Tibial artery (tissue), 4 donors: ENCODE measurements at regions not wholly inside any gene's neighbourhood (a gene's known extent, or its start where the extent isn't known, plus 50 kb on each side); places are given as distances from the start of the nearest gene placed in this dataset.

Source experiments
- DNase-seq, 2 donors: peaks; one replicate each; pipeline ENCODE4 v3.0.0-alpha.2; 2019
- H3K27ac ChIP-seq, 2 donors: fragments of 200-600 bp; sonication (generic) in 1 of 2; 1 replicate in 1 of 2; 2 replicates in 1 of 2; pipeline ENCODE4 v1.5.1; 2018 to 2019; ENCODE audit warnings: mild to moderate bottlenecking in 1 of 2
- H3K27me3 ChIP-seq, 2 donors: fragments of 200-600 bp; sonication (generic) in 1 of 2; one replicate each; pipeline versions ENCODE4 v1.5.1 to v1.6.0; 2016 to 2019
- H3K36me3 ChIP-seq, 3 donors: fragments of 200-600 bp; sonication (generic) in 2 of 3; one replicate each; pipeline ENCODE4 v1.5.1; 2016 to 2019; ENCODE audit warnings: mild to moderate bottlenecking in 2 of 3
- H3K4me1 ChIP-seq, 4 donors: fragments of 200-600 bp; sonication (generic) in 2 of 4; 1 replicate in 3 of 4; 2 replicates in 1 of 4; pipeline ENCODE4 v1.5.1; 2016 to 2019
- H3K4me3 ChIP-seq, 2 donors: fragments of 200-600 bp; sonication (generic) in 1 of 2; 1 replicate in 1 of 2; 2 replicates in 1 of 2; pipeline ENCODE4 v1.5.1; 2018 to 2019; ENCODE audit warnings: mild to moderate bottlenecking in 2 of 2
- H3K9me3 ChIP-seq, 3 donors: fragments of 200-600 bp; sonication (generic) in 1 of 3; one replicate each; pipeline ENCODE4 v1.5.1; 2016 to 2019
- intact Hi-C: fragments of 100-400 bp; cut with DNase I; formaldehyde crosslinking; loops from one replicate; pipeline ENCODE4 v1.15.0; 2023; ENCODE audit warnings: low total_unique reads
- TF ChIP-seq, protein P1 (sequence below), 2 experiments: fragments of 200-600 bp in 1 of 2; fragments of 450-650 bp in 1 of 2; IDR thresholded peaks; one replicate each; pipeline ENCODE4 v1.5.1; 2017 to 2019; ENCODE audit warnings: antibody characterized with exemption in 2 of 2, mild to moderate bottlenecking in 1 of 2, moderate library complexity in 1 of 2

DNA sequence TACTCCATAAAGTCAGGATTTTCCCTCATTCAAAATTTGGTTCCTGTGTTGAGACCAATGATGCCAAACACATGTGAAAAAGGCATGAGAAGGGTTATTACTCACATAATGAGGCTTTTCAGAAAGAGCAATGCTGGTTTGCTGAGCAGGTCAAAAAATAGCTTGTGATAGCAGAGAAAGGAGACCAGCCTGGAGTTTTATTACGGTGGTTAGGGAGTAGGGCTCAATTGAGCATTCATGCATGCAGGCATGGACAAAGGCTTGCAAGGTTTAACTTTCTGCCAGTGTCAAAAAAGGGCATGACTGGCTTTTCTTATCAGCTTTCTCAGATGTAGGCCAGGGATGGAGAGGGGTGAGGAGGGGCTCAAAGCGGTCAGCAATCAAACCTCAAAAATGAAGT is 628.3 kb downstream of the DNAH5 start:
- intact Hi-C loops = no loop called here

DNA sequence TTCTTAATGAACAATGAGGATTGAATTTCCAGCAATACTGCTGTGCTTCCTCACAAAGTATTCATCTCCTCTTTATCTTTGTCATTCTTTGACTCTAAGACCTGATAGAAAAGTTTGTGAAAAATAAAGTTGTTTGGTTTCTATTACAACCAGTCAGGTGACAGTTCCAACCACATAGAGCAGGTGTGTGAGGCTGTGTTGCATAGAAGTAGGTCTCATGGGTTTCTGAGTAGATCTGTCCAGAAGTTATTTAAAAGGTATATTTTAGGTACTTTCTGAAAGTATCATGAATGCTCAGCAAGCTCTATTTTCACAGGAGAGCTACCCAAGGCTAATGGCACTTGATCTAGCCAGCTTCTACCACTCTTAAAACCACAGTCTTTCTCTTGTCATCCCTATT is 637.0 kb downstream of the DNAH5 start:
- no peaks in the 10 kb centered on the region for H3K4me1 ChIP-seq
- no peak for DNase-seq
- TF ChIP-seq, protein P1, sequence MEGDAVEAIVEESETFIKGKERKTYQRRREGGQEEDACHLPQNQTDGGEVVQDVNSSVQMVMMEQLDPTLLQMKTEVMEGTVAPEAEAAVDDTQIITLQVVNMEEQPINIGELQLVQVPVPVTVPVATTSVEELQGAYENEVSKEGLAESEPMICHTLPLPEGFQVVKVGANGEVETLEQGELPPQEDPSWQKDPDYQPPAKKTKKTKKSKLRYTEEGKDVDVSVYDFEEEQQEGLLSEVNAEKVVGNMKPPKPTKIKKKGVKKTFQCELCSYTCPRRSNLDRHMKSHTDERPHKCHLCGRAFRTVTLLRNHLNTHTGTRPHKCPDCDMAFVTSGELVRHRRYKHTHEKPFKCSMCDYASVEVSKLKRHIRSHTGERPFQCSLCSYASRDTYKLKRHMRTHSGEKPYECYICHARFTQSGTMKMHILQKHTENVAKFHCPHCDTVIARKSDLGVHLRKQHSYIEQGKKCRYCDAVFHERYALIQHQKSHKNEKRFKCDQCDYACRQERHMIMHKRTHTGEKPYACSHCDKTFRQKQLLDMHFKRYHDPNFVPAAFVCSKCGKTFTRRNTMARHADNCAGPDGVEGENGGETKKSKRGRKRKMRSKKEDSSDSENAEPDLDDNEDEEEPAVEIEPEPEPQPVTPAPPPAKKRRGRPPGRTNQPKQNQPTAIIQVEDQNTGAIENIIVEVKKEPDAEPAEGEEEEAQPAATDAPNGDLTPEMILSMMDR (IDR thresholded peaks at IDR 0.05) = no peak
- H3K9me3 ChIP-seq = no peaks in the 10 kb centered on the region
- H3K36me3 ChIP-seq = no peaks in the 10 kb centered on the region
- intact Hi-C loops = no loop called here
- H3K27ac ChIP-seq = no peak overlapping the region
- H3K4me3 ChIP-seq = no peak overlapping the region
- no peaks in the 10 kb centered on the region for H3K27me3 ChIP-seq

More for the DNA sequence above, 628.3 kb downstream of the DNAH5 start:
- Histone ChIP-seq H3K27me3 (no peaks in the 10 kb centered on the region), H3K27ac (no peak overlapping the region), H3K36me3 (no peaks in the 10 kb centered on the region), H3K4me3 (no peak overlapping the region), H3K9me3 (no peaks in the 10 kb centered on the region), H3K4me1 (no peaks in the 10 kb centered on the region)
- DNase-seq = no peak
- TF ChIP-seq, protein P1 (IDR thresholded peaks at IDR 0.05) = no peak

DNA sequence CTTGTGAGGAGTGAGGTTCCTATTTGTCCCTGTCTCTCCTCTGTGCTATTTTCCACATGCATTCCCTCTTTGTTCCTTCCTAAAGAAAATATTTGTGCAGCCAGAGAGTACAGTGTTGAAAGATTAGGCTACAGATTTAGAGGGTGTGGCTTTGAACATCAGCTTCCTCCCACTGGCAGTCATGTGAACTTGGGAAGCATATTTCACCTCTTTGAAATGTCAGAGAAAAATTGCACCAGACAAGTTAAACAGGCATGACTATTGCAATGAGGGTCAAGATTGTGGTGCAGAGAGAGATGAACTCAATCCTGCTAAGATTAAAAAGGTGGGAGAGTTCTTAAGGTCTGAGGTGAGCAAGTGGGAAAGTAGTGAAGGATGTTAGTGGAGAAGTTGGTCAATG is 641.0 kb downstream of the DNAH5 start:
- intact Hi-C loops = no loop called here
- Histone ChIP-seq H3K4me3 (no peak overlapping the region), H3K27me3 (no peaks in the 10 kb centered on the region), H3K4me1 (no peaks in the 10 kb centered on the region), H3K27ac (no peak overlapping the region), H3K9me3 (no peaks in the 10 kb centered on the region), H3K36me3 (no peaks in the 10 kb centered on the region)
- TF ChIP-seq, protein P1 (IDR thresholded peaks at IDR 0.05) = no peak
- DNase-seq = no peak

DNA sequence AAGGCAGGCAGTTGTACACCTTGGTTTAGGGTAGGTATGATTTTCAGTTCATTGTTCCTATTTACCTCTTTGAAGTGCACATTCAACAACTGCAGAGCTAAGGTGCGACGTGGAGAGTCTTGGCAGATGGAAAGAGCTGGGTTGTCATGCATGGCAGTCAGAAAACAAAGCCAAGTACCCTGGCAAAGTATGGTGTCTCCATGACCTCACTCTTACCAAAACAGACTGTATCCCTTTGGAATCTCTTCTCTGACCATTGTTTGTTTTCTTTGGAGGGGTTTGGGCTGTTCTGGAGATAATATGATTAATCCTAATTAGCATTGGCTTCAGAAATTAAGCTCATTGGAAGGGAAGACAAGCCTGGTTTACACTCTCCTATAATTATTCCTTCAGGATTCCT is 665.7 kb downstream of the DNAH5 start:
- DNase-seq = no peak
- no peak overlapping the region for H3K4me3 ChIP-seq
- H3K9me3 ChIP-seq = no peaks in the 10 kb centered on the region
- no peaks in the 10 kb centered on the region for H3K27me3 ChIP-seq
- no peaks in the 10 kb centered on the region for H3K4me1 ChIP-seq
- no peaks in the 10 kb centered on the region for H3K36me3 ChIP-seq
- intact Hi-C loops = no loop called here
- no peak overlapping the region for H3K27ac ChIP-seq
- TF ChIP-seq, protein P1 (IDR thresholded peaks at IDR 0.05) = no peak

DNA sequence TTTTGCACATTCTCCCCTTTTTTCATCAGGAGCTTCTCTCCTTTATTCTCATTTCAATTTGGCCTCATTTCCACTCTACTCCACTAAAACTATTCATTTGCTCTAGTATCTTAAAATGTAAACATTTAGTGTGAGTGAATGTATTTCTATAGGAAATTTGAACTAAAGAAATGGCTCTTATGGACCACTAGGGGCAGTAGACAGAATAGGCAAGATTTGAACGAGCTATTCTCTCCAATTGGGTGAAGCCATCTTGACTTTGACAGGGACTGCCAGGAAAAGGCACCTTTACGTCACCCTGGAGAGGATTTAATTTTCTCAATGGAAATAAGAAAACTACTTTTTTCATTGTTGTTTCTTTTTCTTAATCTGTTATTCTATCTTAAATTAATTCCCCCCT is 666.3 kb downstream of the DNAH5 start:
- intact Hi-C loops = no loop called here

More for the DNA sequence above, 666.3 kb downstream of the DNAH5 start:
- H3K27me3 ChIP-seq = no peaks in the 10 kb centered on the region
- TF ChIP-seq, protein P1 (IDR thresholded peaks at IDR 0.05) = no peak
- no peaks in the 10 kb centered on the region for H3K4me1 ChIP-seq
- no peaks in the 10 kb centered on the region for H3K36me3 ChIP-seq
- no peak for DNase-seq
- H3K27ac ChIP-seq = no peak overlapping the region
- H3K9me3 ChIP-seq = no peaks in the 10 kb centered on the region
- H3K4me3 ChIP-seq = no peak overlapping the region
